ENCODE measurements at regions not wholly inside any gene's neighbourhood (a gene's known extent, or its start where the extent isn't known, plus 50 kb on each side); places are given as distances from the start of the nearest gene placed in this dataset.

- no peak overlapping the region for H3K9ac ChIP-seq
- H3K27me3 ChIP-seq (ENCODE audit: control insufficient read depth, insufficient read depth, low read length), result no peaks in the 10 kb centered on the region
- no peak for TF ChIP-seq CTCF (IDR thresholded peaks at IDR 0.05)
- H3K27ac ChIP-seq, result no peak overlapping the region
- no peak overlapping the region for H2AFZ ChIP-seq
- H3K4me2 ChIP-seq (ENCODE audit: low read length), result no peak overlapping the region
- no peaks in the 10 kb centered on the region for H3K36me3 ChIP-seq (ENCODE audit: control insufficient read depth, insufficient read depth, low read length)
- no peaks in the 10 kb centered on the region for H3K9me3 ChIP-seq (ENCODE audit: control insufficient read depth, low read length)
- H3K4me3 ChIP-seq (ENCODE audit: low read depth, low read length), result no peak overlapping the region
- H3K79me2 ChIP-seq, result no peaks in the 10 kb centered on the region
- no peaks in the 10 kb centered on the region for H3K4me1 ChIP-seq
Observed at GRCh38 chr4:13109536-13109935, 374.6 kb downstream of the RAB28 start.

GRCh38 chr4:13108096-13108495 is 376.0 kb downstream of the RAB28 start:
- no peak overlapping the region for H3K4me3 ChIP-seq (ENCODE audit: low read depth, low read length)
- no peaks in the 10 kb centered on the region for H3K9me3 ChIP-seq (ENCODE audit: control insufficient read depth, low read length)
- no peak overlapping the region for H3K27ac ChIP-seq
- no peak for TF ChIP-seq CTCF (IDR thresholded peaks at IDR 0.05)
- H3K79me2 ChIP-seq, result no peaks in the 10 kb centered on the region
- H3K9ac ChIP-seq, result no peak overlapping the region
- H2AFZ ChIP-seq, result no peak overlapping the region
- no peaks in the 10 kb centered on the region for H3K27me3 ChIP-seq (ENCODE audit: control insufficient read depth, insufficient read depth, low read length)
- no peak overlapping the region for H3K4me2 ChIP-seq (ENCODE audit: low read length)
- no peaks in the 10 kb centered on the region for H3K4me1 ChIP-seq
- H3K36me3 ChIP-seq (ENCODE audit: control insufficient read depth, insufficient read depth, low read length), result no peaks in the 10 kb centered on the region

- Histone ChIP-seq H3K4me1 (no peaks in the 10 kb centered on the region), H3K79me2 (no peaks in the 10 kb centered on the region), H3K27ac (no peak overlapping the region), H3K36me3 (ENCODE audit: control insufficient read depth, insufficient read depth, low read length) (no peaks in the 10 kb centered on the region), H3K4me2 (ENCODE audit: low read length) (no peak overlapping the region), H3K9me3 (ENCODE audit: control insufficient read depth, low read length) (no peaks in the 10 kb centered on the region), H2AFZ (no peak overlapping the region), H3K9ac (no peak overlapping the region), H3K4me3 (ENCODE audit: low read depth, low read length) (no peak overlapping the region), H3K27me3 (ENCODE audit: control insufficient read depth, insufficient read depth, low read length) (no peaks in the 10 kb centered on the region)
- no peak for TF ChIP-seq CTCF (IDR thresholded peaks at IDR 0.05)
Observed at GRCh38 chr4:13103382-13104015, 380.6 kb downstream of the RAB28 start.

GRCh38 chr4:13102092-13102742 is 381.9 kb downstream of the RAB28 start:
- no peak overlapping the region for H3K4me2 ChIP-seq (ENCODE audit: low read length)
- H3K9me3 ChIP-seq (ENCODE audit: control insufficient read depth, low read length), result no peaks in the 10 kb centered on the region
- H3K4me1 ChIP-seq, result no peaks in the 10 kb centered on the region
- no peaks in the 10 kb centered on the region for H3K27me3 ChIP-seq (ENCODE audit: control insufficient read depth, insufficient read depth, low read length)
- no peak overlapping the region for H2AFZ ChIP-seq
- no peak overlapping the region for H3K27ac ChIP-seq
- no peaks in the 10 kb centered on the region for H3K79me2 ChIP-seq
- H3K9ac ChIP-seq, result no peak overlapping the region
- H3K36me3 ChIP-seq (ENCODE audit: control insufficient read depth, insufficient read depth, low read length), result no peaks in the 10 kb centered on the region
- no peak for TF ChIP-seq CTCF (IDR thresholded peaks at IDR 0.05)
- no peak overlapping the region for H3K4me3 ChIP-seq (ENCODE audit: low read depth, low read length)

GRCh38 chr4:13097971-13098370 is 386.2 kb downstream of the RAB28 start:
- no peaks in the 10 kb centered on the region for H3K4me1 ChIP-seq
- no peak overlapping the region for H3K4me2 ChIP-seq (ENCODE audit: low read length)
- H2AFZ ChIP-seq, result no peak overlapping the region
- no peak for TF ChIP-seq CTCF (IDR thresholded peaks at IDR 0.05)
- H3K27ac ChIP-seq, result no peak overlapping the region
- H3K27me3 ChIP-seq (ENCODE audit: control insufficient read depth, insufficient read depth, low read length), result no peaks in the 10 kb centered on the region
- H3K9ac ChIP-seq, result no peak overlapping the region
- no peak overlapping the region for H3K4me3 ChIP-seq (ENCODE audit: low read depth, low read length)
- H3K36me3 ChIP-seq (ENCODE audit: control insufficient read depth, insufficient read depth, low read length), result no peaks in the 10 kb centered on the region
- no peaks in the 10 kb centered on the region for H3K79me2 ChIP-seq
- no peaks in the 10 kb centered on the region for H3K9me3 ChIP-seq (ENCODE audit: control insufficient read depth, low read length)
